ENCODE measurements at regions not wholly inside any gene's neighbourhood (a gene's known extent, or its start where the extent isn't known, plus 50 kb on each side); places are given as distances from the start of the nearest gene placed in this dataset.

GRCh38 chr9:14447103-14447502 is 133.2 kb upstream of the NFIB start:
- ATAC-seq (no peak), DNase-seq (ENCODE audit: low read depth, low spot score) (no peak)
- H3K4me3 ChIP-seq (ENCODE audit: low read depth in 2 of 2, low read length in 2 of 2), result no peak overlapping the region
- BruUV-seq (replicated peaks), result no TSS peak
- no peaks in the 10 kb centered on the region for H3K27me3 ChIP-seq (ENCODE audit: control insufficient read depth, insufficient read depth, low read length)
- in situ Hi-C loops (cut with HindIII; ENCODE audit: low pct_unique_long_range_greater_than_20kb, low sequenced_read_pairs) (no loop called here), intact Hi-C loops (cut with micrococcal nuclease; ENCODE audit: unreplicated experiment) (no loop called here)
- ChIA-PET POLR2A (no interaction called here), CTCF (no interaction called here)
- H3K4me1 ChIP-seq (ENCODE audit: control insufficient read depth, insufficient read depth, low read length), result no peaks in the 10 kb centered on the region
- no peaks in the 10 kb centered on the region for H3K9me3 ChIP-seq (ENCODE audit: control insufficient read depth, insufficient read depth, low read depth, low read length)
- H3K36me3 ChIP-seq (ENCODE audit: control insufficient read depth, insufficient read depth, low read length), result no peaks in the 10 kb centered on the region
- no peak overlapping the region for H3K27ac ChIP-seq (ENCODE audit: low read length)
- TF ChIP-seq CTCF (IDR thresholded peaks at IDR 0.05) (no peak), SIN3A (IDR thresholded peaks at IDR 0.05; ENCODE audit: borderline replicate concordance, insufficient read depth, low read depth, low read length) (no peak), TCF7L2 (IDR thresholded peaks at IDR 0.05; ENCODE audit: low read depth, low read length) (no peak), POLR2AphosphoS5 (IDR thresholded peaks at IDR 0.05; ENCODE audit: low read depth, low read length) (no peak)
- TF ChIP-seq, protein P1, sequence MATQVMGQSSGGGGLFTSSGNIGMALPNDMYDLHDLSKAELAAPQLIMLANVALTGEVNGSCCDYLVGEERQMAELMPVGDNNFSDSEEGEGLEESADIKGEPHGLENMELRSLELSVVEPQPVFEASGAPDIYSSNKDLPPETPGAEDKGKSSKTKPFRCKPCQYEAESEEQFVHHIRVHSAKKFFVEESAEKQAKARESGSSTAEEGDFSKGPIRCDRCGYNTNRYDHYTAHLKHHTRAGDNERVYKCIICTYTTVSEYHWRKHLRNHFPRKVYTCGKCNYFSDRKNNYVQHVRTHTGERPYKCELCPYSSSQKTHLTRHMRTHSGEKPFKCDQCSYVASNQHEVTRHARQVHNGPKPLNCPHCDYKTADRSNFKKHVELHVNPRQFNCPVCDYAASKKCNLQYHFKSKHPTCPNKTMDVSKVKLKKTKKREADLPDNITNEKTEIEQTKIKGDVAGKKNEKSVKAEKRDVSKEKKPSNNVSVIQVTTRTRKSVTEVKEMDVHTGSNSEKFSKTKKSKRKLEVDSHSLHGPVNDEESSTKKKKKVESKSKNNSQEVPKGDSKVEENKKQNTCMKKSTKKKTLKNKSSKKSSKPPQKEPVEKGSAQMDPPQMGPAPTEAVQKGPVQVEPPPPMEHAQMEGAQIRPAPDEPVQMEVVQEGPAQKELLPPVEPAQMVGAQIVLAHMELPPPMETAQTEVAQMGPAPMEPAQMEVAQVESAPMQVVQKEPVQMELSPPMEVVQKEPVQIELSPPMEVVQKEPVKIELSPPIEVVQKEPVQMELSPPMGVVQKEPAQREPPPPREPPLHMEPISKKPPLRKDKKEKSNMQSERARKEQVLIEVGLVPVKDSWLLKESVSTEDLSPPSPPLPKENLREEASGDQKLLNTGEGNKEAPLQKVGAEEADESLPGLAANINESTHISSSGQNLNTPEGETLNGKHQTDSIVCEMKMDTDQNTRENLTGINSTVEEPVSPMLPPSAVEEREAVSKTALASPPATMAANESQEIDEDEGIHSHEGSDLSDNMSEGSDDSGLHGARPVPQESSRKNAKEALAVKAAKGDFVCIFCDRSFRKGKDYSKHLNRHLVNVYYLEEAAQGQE (IDR thresholded peaks at IDR 0.05; ENCODE audit: insufficient read depth in 1 of 2, low read depth in 2 of 2, low read length in 1 of 2), result no peak

- Histone ChIP-seq H3K9me3 (ENCODE audit: control insufficient read depth, insufficient read depth, low read depth, low read length) (no peaks in the 10 kb centered on the region), H3K27ac (ENCODE audit: low read length) (no peak overlapping the region), H3K27me3 (ENCODE audit: control insufficient read depth, insufficient read depth, low read length) (no peaks in the 10 kb centered on the region), H3K4me3 (ENCODE audit: low read depth in 2 of 2, low read length in 2 of 2) (no peak overlapping the region), H3K36me3 (ENCODE audit: control insufficient read depth, insufficient read depth, low read length) (no peaks in the 10 kb centered on the region), H3K4me1 (ENCODE audit: control insufficient read depth, insufficient read depth, low read length) (no peaks in the 10 kb centered on the region)
- DNase-seq (ENCODE audit: low read depth, low spot score) (no peak), ATAC-seq (no peak)
- POLR2A ChIA-PET, result no interaction called here
- in situ Hi-C loops (cut with HindIII; ENCODE audit: low pct_unique_long_range_greater_than_20kb, low sequenced_read_pairs) (no loop called here), intact Hi-C loops (cut with micrococcal nuclease; ENCODE audit: unreplicated experiment) (no loop called here)
- CTCF ChIA-PET, result no interaction called here
- no TSS peak for BruUV-seq (replicated peaks)
- no peak for TF ChIP-seq CTCF (IDR thresholded peaks at IDR 0.05)
- TF ChIP-seq TCF7L2 (IDR thresholded peaks at IDR 0.05; ENCODE audit: low read depth, low read length), result no peak
- TF ChIP-seq SIN3A (IDR thresholded peaks at IDR 0.05; ENCODE audit: borderline replicate concordance, insufficient read depth, low read depth, low read length), result no peak
Observed at GRCh38 chr9:14445946-14446345, 132.0 kb upstream of the NFIB start.

DNA sequence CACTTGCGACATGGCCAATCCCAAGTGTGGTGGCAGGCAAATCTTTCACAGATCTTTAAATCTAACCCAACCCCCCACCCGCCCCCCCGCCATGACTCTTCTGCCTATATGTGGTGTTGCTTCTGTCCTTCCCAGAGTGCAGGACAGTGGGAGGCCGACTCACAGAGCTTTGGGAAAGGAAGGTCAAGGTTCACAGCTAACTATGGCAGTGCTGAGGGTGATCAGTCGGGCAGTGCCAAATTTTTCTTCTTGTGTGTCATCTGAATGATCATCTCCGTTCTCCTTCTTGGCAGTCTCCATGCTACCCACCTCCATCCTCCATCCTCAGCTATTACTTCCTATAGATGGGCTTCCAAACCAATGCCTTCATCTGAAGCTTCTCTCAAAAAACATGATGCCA is 129.0 kb upstream of the NFIB start:
- Histone ChIP-seq H3K36me3 (ENCODE audit: control insufficient read depth, insufficient read depth, low read length) (no peaks in the 10 kb centered on the region), H3K4me3 (ENCODE audit: low read depth in 2 of 2, low read length in 2 of 2) (no peak overlapping the region), H3K4me1 (ENCODE audit: control insufficient read depth, insufficient read depth, low read length) (no peaks in the 10 kb centered on the region), H3K9me3 (ENCODE audit: control insufficient read depth, insufficient read depth, low read depth, low read length) (no peaks in the 10 kb centered on the region), H3K27me3 (ENCODE audit: control insufficient read depth, insufficient read depth, low read length) (no peaks in the 10 kb centered on the region), H3K27ac (ENCODE audit: low read length) (no peak overlapping the region)
- TF ChIP-seq CTCF (IDR thresholded peaks at IDR 0.05) (no peak), SIN3A (IDR thresholded peaks at IDR 0.05; ENCODE audit: borderline replicate concordance, insufficient read depth, low read depth, low read length) (no peak), TCF7L2 (IDR thresholded peaks at IDR 0.05; ENCODE audit: low read depth, low read length) (no peak), POLR2AphosphoS5 (IDR thresholded peaks at IDR 0.05; ENCODE audit: low read depth, low read length) (no peak)
- TF ChIP-seq, protein P1 (IDR thresholded peaks at IDR 0.05; ENCODE audit: insufficient read depth in 1 of 2, low read depth in 2 of 2, low read length in 1 of 2), result no peak
- intact Hi-C loops (cut with micrococcal nuclease; ENCODE audit: unreplicated experiment) (no loop called here), in situ Hi-C loops (cut with HindIII; ENCODE audit: low pct_unique_long_range_greater_than_20kb, low sequenced_read_pairs) (no loop called here)
- ATAC-seq (no peak), DNase-seq (ENCODE audit: low read depth, low spot score) (no peak)
- CTCF ChIA-PET, result no interaction called here
- POLR2A ChIA-PET, result no interaction called here
- no TSS peak for BruUV-seq (replicated peaks)
